HG03520 (cell line): ENCODE measurements at regions not wholly inside any gene's neighbourhood (a gene's known extent, or its start where the extent isn't known, plus 50 kb on each side); places are given as distances from the start of the nearest gene placed in this dataset.
"Not testable (repeated sequence)": the region's sequence is repeated elsewhere in the genome, so short reads cannot be mapped to it uniquely, and the experiment has no call there.

Experiments used
- ATAC-seq: cut with Tn5 transposase; IDR thresholded peaks from one replicate; pipeline ENCODE4 v1.9.1; 2021; ENCODE audit warnings: mild to moderate bottlenecking, moderate library complexity; ENCODE audit not compliant: unreplicated experiment

DNA sequence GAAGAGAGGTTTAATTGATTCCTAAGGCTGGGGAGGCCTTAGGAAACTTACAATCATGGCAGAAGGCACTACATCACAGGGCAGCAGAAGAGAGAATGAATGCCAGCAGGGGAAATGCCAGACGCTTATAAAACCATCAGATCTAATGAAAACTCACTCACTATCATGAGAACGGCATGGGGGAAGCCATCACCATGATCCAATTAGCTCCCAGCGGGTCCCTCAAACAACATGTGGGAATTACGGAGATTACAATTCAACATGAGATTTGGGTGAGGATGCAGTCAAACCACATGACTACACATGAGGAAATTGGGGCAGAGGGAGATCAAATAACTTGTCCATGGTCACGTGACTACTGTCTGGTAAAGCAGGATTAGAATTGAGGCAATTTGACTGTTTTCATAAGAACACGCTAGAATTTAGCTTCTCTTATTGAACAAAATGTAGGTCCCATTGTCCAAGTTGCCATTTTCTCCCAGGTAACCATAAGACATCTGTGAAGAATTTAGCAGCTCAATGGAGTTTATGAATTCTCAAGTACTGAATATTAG is 445.1 kb upstream of the CDH20 start:
- no peak for ATAC-seq

DNA sequence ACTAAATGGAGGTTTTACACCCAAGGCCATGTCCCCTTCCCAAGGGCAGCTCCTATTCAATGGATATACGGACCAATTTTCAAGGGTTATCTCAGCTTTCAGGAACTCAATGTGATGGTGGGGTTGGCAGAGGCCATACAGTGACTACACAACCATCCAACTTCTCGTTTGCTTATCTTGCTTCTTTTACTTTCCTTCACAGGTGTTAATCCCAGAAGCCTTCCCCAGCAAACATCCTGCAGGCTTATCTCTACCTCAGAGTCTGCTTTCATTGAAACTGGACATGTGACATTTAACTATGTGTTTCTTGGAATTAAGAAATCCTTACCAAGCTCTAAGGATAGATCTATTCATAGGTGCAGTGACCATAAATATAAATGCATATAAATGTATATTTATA is 443.8 kb upstream of the CDH20 start:
- ATAC-seq, result no peak

DNA sequence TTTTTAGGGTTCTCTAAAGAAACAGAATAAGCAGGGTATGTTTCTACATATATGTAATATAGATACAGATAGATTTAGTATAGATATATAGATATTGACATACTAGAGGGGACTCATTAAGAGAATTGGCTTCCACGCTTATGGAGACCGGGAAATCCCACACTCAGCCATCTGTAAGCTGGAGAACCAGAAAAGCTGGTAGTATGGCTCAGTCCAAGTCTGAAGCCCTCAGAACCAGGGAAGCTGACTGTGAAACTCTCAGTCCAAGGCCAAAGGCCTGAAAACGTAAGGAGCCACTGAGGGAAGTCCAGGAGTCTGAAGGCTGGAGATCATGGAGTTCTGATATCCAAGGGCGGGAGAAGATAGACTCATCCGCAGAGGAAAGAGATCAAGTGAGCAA is 441.3 kb upstream of the CDH20 start:
- ATAC-seq, result no peak

DNA sequence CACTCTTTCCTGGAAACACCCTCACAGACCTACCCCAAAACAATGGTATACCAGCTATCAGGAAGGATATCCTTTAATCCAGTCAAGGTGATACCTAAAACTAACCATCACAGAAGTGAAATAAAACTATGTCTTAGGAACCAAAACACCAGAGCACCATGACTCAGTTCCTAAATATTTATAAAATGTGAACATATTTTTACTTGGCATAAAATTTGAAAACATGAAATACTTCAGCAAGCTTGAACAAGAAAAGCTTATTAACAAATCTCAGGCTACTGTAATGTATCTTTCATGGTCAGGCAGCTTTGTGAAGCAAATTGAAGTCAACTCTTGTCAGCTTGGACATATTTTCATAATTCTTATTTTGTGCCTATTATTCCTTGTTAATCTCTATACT is 440.8 kb upstream of the CDH20 start:
- ATAC-seq, result no peak

DNA sequence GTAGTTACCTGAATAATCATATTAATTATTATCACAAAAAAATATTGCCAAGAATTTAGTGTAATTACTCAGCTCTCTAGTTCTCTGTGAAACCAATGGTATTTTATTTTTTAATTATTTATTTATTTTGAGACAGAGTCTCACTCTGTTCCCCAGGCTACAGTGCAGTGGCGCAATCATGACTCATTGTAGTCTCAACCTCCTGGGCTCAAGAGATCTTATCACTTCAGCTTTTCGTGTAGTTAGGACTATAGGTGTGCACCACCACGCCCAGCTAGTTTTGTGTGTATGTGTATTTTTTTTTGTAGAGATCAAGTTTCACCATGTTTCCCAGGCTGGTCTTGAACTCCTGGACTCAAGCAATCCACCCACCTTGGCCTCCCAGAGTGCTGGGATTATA is 440.4 kb upstream of the CDH20 start:
- no peak for ATAC-seq

GRCh38 chr18:60893355-60894097 is 439.7 kb upstream of the CDH20 start:
- ATAC-seq, result no peak

GRCh38 chr18:60894254-60894945 is 438.8 kb upstream of the CDH20 start:
- no peak for ATAC-seq

DNA sequence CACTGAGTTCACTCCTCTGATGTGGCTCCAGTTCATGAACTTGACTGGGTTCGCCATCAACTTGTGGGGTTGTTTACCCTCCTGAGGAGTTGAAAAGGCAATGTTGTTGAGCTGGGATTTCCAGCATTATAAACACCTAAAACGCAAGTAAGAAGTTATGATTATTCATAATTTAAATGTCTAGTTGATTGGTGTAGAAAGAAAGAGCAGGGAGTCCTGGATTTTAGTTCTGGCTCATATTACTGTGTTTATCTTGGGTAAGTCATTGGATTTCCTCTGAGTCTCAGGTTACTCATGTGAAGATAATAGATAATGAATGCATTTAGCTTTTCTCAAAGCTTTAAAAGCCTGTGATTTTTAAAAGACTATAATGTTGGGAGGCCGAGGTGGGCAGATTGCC is 438.0 kb upstream of the CDH20 start:
- ATAC-seq, result no peak

- ATAC-seq, result no peak
Measured at GRCh38 chr18:60898111-60898510, 435.1 kb upstream of the CDH20 start.

GRCh38 chr18:60905699-60906098 is 427.5 kb upstream of the CDH20 start:
- ATAC-seq, result no peak

- no peak for ATAC-seq
Measured at GRCh38 chr18:60910534-60910933, 422.7 kb upstream of the CDH20 start.

GRCh38 chr18:60911504-60911903 is 421.7 kb upstream of the CDH20 start:
- ATAC-seq, result no peak

- no peak for ATAC-seq
Measured at GRCh38 chr18:60915160-60915559, 418.1 kb upstream of the CDH20 start.

DNA sequence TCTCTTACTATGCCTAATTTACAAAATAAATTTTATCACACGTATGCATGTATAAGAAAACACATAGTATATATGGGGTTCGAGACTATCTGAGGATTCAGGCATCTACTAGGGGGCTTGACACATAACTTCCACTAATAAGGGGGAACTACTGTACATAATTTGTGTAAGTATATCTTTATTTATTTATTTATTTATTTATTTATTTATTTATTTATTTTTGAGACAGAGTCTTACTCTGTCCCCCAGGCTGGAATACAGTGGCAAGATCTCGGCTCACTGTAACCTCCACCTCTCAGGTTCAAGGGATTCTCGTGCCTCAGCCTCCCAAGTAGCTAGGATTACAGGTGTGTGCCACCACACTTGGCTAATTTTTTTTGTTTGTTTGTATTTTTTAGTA is 414.4 kb upstream of the CDH20 start:
- not testable (repeated sequence) for ATAC-seq

GRCh38 chr18:60925892-60926291 is 407.3 kb upstream of the CDH20 start:
- ATAC-seq, result no peak

GRCh38 chr18:60929966-60930365 is 403.3 kb upstream of the CDH20 start:
- no peak for ATAC-seq

DNA sequence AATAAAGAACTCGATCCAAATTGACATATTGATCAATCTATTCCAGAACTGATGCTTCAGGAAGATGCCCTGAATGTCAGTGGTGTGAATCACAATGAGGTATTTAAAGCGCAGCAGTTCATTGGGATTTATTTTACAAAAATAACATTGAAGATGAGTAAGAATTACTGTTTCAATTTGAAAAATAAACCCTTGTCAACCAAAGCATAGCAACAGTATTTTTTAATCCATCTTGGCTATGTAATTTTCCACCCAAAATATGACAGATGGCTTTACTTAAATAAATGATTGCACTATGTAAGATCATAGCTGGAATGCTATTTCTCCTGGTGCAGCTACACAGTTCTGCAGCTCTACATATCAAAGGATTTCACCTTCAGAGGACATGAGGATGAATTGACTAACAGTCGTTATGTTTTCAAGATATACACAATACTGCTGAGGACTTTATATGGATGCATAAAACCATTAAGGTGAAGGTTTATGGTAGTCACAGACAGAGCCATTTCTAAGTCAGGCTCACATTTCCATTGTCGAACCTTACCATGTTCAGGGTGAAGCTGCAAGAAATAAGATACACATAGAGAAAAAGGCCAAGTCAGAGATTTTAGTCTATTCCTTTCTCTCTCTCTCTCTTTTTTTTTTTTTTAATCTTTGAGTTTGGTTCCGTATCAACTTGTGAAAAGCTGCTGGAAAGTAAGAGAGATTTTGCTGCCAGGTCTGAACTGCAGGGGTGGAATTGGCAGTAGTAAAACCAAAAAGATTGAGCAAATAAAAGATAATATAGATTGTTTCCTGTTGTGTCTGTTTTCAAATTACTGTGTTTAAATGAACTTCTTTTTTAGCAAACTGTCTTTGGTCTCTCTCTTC is 398.0 kb upstream of the CDH20 start:
- ATAC-seq, result no peak

DNA sequence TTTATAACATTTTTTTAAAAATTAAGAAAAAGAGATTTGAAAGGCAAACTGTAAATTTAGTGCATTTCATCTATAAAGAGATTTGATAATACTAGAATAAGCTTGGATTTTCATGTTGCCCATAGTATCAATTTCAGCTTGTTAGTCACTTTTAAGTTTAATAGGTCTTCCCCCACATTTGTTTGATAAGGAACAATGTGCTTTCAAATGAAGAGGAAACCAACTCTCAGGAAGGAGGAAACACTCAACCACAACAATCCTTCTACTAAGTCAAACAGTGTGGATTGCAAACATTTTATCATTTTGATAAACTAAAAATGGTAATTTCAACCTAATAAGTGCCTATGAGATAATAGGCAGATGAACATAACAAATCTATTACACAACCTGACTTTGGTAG is 397.1 kb upstream of the CDH20 start:
- ATAC-seq, result no peak

- no peak for ATAC-seq
Measured at GRCh38 chr18:60943297-60943696, 389.9 kb upstream of the CDH20 start.

DNA sequence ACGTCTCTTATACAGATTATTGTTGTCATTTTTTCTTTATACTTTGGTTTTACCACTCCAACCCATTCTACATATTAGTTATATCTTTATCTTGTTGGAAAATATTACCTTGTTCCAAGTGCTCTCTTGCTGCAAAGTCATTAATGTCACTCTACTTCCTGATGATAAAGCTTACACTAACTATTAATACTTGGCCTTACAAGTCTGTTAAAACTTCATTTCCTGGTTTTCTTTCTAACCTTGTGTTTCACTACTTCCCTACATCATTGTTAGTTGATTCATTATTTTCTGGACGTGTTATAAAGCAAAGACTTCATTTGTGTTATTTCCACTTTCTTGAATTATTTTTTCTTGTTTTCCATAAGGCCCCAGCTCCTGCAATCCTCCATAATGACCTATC is 382.6 kb upstream of the CDH20 start:
- no peak for ATAC-seq

DNA sequence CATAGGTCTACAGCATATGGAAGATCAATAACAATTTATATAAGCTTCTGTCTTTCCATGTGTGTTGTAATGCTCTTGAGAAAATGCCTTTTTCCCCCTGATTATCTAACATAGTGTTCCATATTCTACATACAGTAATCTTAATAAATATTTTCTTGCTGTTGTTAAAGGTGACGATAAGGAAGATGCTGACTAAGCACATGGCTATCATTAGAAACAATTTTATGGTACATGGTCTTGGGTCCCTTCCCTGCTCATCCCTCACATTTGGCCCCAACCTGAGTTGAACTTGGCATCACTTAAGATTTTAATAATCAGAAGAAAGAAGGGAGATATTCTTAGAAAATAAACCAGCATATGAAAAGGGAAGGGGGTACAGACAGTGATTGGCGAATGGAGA is 382.1 kb upstream of the CDH20 start:
- ATAC-seq, result no peak
